ENCODE measurements at regions not wholly inside any gene's neighbourhood (a gene's known extent, or its start where the extent isn't known, plus 50 kb on each side); places are given as distances from the start of the nearest gene placed in this dataset.

DNA sequence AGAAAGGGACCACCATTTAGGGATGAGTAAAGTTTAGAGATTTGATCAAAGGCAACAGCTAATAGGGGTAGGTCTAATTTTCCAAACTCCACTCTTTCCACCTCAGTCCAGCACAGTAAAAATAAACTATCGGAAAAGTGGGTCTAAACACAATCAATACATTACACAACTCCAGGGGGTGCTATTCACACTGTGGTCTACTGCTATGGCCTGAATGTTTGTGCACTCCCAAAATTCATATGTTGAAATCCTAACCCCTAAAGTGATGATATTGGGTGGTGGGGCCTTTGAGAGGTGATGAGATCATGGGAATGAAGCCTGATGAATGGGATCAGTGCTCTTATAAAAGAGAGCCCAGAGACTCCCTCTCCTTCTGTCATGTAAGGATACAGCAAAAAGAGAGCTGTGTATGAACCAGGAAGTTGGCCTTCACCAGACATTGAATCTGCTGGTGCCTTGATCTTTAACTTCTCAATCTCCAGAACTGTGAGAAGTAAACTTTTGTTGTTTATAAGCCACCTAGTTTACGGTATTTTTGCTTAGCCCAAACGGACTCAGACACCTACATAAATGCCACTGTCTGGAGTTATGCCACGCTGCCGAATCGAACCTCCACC is 193.9 kb downstream of the OMA1 start:
- DNase-seq (ENCODE audit: low read depth) = no peak
- Histone ChIP-seq H3K4me1 (ENCODE audit: insufficient read depth, low read length) (no peaks in the 10 kb centered on the region), H3K4me3 (ENCODE audit: insufficient read depth, low read depth, low read length) (no peak overlapping the region), H3K36me3 (ENCODE audit: insufficient read depth, low read length) (no peaks in the 10 kb centered on the region), H3K9me3 (ENCODE audit: insufficient read depth, low read depth, low read length) (no peaks in the 10 kb centered on the region), H3K27ac (ENCODE audit: low read depth, low read length) (no peak overlapping the region), H3K27me3 (ENCODE audit: insufficient read depth, low read length) (peaks cover 3% of the 10 kb centered on the region), H2AFZ (ENCODE audit: low read depth, low read length) (no peak overlapping the region), H3K9ac (ENCODE audit: low read length) (no peak overlapping the region), H4K20me1 (ENCODE audit: insufficient read depth, low read length) (no peaks in the 10 kb centered on the region), H3K79me2 (ENCODE audit: insufficient read depth, low read length) (no peaks in the 10 kb centered on the region), H3K4me2 (ENCODE audit: low read length) (no peak overlapping the region)
- Mint-ChIP-seq H3K27me3 (ENCODE audit: low read depth, unreplicated experiment) (peaks cover 10% of the 10 kb centered on the region), H3K9me3 (ENCODE audit: unreplicated experiment) (no peaks in the 10 kb centered on the region), H3K4me1 (ENCODE audit: low read depth, unreplicated experiment) (no peaks in the 10 kb centered on the region), H3K36me3 (ENCODE audit: low read depth, unreplicated experiment) (no peaks in the 10 kb centered on the region), H3K4me3 (ENCODE audit: unreplicated experiment) (no peak overlapping the region), H3K27ac (ENCODE audit: unreplicated experiment) (no peak overlapping the region)
- no peak for TF ChIP-seq EZH2 (IDR thresholded peaks at IDR 0.05; ENCODE audit: insufficient read depth, low read length)
- TF ChIP-seq, protein P1, sequence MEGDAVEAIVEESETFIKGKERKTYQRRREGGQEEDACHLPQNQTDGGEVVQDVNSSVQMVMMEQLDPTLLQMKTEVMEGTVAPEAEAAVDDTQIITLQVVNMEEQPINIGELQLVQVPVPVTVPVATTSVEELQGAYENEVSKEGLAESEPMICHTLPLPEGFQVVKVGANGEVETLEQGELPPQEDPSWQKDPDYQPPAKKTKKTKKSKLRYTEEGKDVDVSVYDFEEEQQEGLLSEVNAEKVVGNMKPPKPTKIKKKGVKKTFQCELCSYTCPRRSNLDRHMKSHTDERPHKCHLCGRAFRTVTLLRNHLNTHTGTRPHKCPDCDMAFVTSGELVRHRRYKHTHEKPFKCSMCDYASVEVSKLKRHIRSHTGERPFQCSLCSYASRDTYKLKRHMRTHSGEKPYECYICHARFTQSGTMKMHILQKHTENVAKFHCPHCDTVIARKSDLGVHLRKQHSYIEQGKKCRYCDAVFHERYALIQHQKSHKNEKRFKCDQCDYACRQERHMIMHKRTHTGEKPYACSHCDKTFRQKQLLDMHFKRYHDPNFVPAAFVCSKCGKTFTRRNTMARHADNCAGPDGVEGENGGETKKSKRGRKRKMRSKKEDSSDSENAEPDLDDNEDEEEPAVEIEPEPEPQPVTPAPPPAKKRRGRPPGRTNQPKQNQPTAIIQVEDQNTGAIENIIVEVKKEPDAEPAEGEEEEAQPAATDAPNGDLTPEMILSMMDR (IDR thresholded peaks at IDR 0.05; ENCODE audit: insufficient read depth, low read depth, low read length) = no peak
- peak; percentile 26 for FAIRE-seq

DNA sequence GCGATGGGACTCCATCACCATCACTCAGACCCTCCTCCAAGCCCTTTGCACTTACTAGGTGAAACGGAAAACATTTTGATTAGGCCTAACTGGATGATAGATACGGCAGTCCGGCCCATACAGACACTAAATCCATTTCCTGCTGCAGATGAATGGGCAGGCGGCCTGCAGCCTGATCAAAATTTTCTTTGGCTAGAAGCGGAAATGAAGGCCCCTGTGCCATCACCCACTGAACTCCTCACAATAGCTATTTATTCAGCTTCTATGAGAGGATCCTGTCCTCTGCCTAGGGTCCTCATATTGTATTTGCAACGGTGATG is 200.5 kb downstream of the OMA1 start:
- Mint-ChIP-seq H3K4me3 (ENCODE audit: unreplicated experiment) (no peak overlapping the region), H3K27me3 (ENCODE audit: low read depth, unreplicated experiment) (peaks cover 30% of the 10 kb centered on the region), H3K27ac (ENCODE audit: unreplicated experiment) (no peak overlapping the region), H3K4me1 (ENCODE audit: low read depth, unreplicated experiment) (no peaks in the 10 kb centered on the region), H3K36me3 (ENCODE audit: low read depth, unreplicated experiment) (no peaks in the 10 kb centered on the region), H3K9me3 (ENCODE audit: unreplicated experiment) (no peaks in the 10 kb centered on the region)
- H3K36me3 ChIP-seq (ENCODE audit: insufficient read depth, low read length) = no peaks in the 10 kb centered on the region
- no peak overlapping the region for H3K27ac ChIP-seq (ENCODE audit: low read depth, low read length)
- no peaks in the 10 kb centered on the region for H4K20me1 ChIP-seq (ENCODE audit: insufficient read depth, low read length)
- TF ChIP-seq, protein P1 (IDR thresholded peaks at IDR 0.05; ENCODE audit: insufficient read depth, low read depth, low read length) = no peak
- TF ChIP-seq EZH2 (IDR thresholded peaks at IDR 0.05; ENCODE audit: insufficient read depth, low read length) = no peak
- FAIRE-seq (no peak), DNase-seq (ENCODE audit: low read depth) (no peak)
- H3K27me3 ChIP-seq (ENCODE audit: insufficient read depth, low read length) = no peaks in the 10 kb centered on the region
- no peaks in the 10 kb centered on the region for H3K4me1 ChIP-seq (ENCODE audit: insufficient read depth, low read length)
- no peaks in the 10 kb centered on the region for H3K9me3 ChIP-seq (ENCODE audit: insufficient read depth, low read depth, low read length)
- no peak overlapping the region for H3K4me2 ChIP-seq (ENCODE audit: low read length)
- H3K79me2 ChIP-seq (ENCODE audit: insufficient read depth, low read length) = no peaks in the 10 kb centered on the region
- no peak overlapping the region for H2AFZ ChIP-seq (ENCODE audit: low read depth, low read length)
- H3K4me3 ChIP-seq (ENCODE audit: insufficient read depth, low read depth, low read length) = no peak overlapping the region
- H3K9ac ChIP-seq (ENCODE audit: low read length) = no peak overlapping the region

- Histone ChIP-seq H3K9ac (ENCODE audit: low read length) (no peak overlapping the region), H3K79me2 (ENCODE audit: insufficient read depth, low read length) (no peaks in the 10 kb centered on the region), H3K36me3 (ENCODE audit: insufficient read depth, low read length) (no peaks in the 10 kb centered on the region), H3K4me2 (ENCODE audit: low read length) (no peak overlapping the region), H3K4me3 (ENCODE audit: insufficient read depth, low read depth, low read length) (no peak overlapping the region), H3K27me3 (ENCODE audit: insufficient read depth, low read length) (peaks cover 2% of the 10 kb centered on the region), H3K4me1 (ENCODE audit: insufficient read depth, low read length) (no peaks in the 10 kb centered on the region), H3K9me3 (ENCODE audit: insufficient read depth, low read depth, low read length) (no peaks in the 10 kb centered on the region), H4K20me1 (ENCODE audit: insufficient read depth, low read length) (no peaks in the 10 kb centered on the region), H2AFZ (ENCODE audit: low read depth, low read length) (no peak overlapping the region), H3K27ac (ENCODE audit: low read depth, low read length) (no peak overlapping the region)
- FAIRE-seq = no peak
- Mint-ChIP-seq H3K36me3 (ENCODE audit: low read depth, unreplicated experiment) (no peaks in the 10 kb centered on the region), H3K9me3 (ENCODE audit: unreplicated experiment) (no peaks in the 10 kb centered on the region), H3K4me1 (ENCODE audit: low read depth, unreplicated experiment) (no peaks in the 10 kb centered on the region), H3K4me3 (ENCODE audit: unreplicated experiment) (no peak overlapping the region), H3K27ac (ENCODE audit: unreplicated experiment) (peak overlapping the region; percentile 34), H3K27me3 (ENCODE audit: low read depth, unreplicated experiment) (peaks cover 30% of the 10 kb centered on the region)
- DNase-seq (ENCODE audit: low read depth) = no peak
- TF ChIP-seq EZH2 (IDR thresholded peaks at IDR 0.05; ENCODE audit: insufficient read depth, low read length) = no peak
- TF ChIP-seq, protein P1 (IDR thresholded peaks at IDR 0.05; ENCODE audit: insufficient read depth, low read depth, low read length) = no peak
Observed at GRCh38 chr1:58345215-58346035, 201.1 kb downstream of the OMA1 start.

Measured in astrocyte (in vitro differentiated cells and primary cell).